NCI-H748 (cell line): ENCODE measurements at regions not wholly inside any gene's neighbourhood (a gene's known extent, or its start where the extent isn't known, plus 50 kb on each side); places are given as distances from the start of the nearest gene placed in this dataset.
A peak's percentile ranks its signal among the peaks of the same experiment; 100 is the strongest.

ENCODE experiments used
- DNase-seq: peaks from one replicate; lab custom pipeline; 2025; ENCODE audit not compliant: unreplicated experiment; lab: John Stamatoyannopoulos, UW

GRCh38 chr3:117893638-117894037 lies 1141.0 kb downstream of the IGSF11 start:
- DNase-seq: peak; percentile 86

- peak; percentile 15 for DNase-seq
Observed at GRCh38 chr3:117898722-117899522, 1135.7 kb downstream of the IGSF11 start.

DNA sequence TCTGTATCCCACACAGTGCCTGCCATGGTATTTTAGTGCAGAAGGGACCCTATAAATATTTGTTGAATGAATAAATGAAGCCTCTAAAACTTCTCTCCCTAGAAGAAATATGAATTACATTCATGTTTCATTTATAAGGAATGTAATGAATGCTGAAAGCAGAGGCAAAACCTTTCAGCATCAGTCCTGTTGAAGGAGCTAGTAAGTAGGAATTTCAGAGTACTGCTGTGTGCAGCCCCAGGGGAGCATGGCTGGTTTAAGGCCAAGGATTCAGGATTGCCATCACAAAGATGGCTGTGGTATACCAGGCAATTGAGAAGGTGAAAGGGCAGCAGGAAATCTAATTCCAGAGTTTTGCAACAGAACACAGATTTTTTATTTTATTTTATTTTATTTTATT lies 1131.4 kb downstream of the IGSF11 start:
- no peak for DNase-seq

- DNase-seq: no peak
Observed at GRCh38 chr3:117910820-117911521, 1123.7 kb downstream of the IGSF11 start.

DNA sequence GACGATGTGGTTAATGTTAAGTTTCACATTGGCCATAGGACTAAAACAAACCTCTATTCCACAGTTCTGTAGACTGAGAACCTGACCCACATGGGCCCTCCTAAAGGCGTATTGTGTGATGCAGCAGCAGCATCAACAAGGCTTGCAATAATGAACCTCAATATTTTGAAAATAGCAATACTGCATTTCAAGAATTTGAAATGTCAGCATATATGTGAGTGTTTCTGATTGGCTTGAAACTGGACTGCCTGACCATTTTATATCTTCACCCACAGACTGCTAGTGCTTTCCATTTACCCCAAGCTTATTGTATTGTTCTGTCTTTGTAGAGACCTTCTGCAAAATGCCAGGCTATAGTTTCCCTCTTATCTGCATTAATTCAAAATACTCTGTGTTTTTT lies 1122.3 kb downstream of the IGSF11 start:
- no peak for DNase-seq

- DNase-seq: no peak
Observed at GRCh38 chr3:117914540-117915100, 1120.0 kb downstream of the IGSF11 start.

- no peak for DNase-seq
Observed at GRCh38 chr3:117916839-117917238, 1117.8 kb downstream of the IGSF11 start.

DNA sequence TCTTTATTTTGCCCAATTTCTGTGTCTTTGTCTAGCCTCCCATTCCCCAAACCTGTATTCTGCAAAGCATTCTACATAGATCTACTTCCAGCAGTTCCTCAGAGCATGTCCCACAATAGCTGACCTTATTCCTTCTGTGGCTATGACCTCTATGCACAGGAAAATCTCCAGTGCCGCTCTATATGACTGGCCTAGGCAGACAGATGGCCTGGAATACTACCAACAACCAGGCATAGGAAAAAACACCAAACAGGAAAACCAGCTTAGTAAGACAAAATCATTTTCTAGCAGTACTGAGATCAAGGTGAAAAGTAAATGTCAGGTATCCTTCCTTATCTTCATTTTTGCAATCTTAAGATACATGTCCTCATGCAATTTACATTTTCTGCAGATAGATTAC lies 1115.0 kb downstream of the IGSF11 start:
- DNase-seq: no peak

- no peak for DNase-seq
Observed at GRCh38 chr3:117920253-117920898, 1114.3 kb downstream of the IGSF11 start.

DNA sequence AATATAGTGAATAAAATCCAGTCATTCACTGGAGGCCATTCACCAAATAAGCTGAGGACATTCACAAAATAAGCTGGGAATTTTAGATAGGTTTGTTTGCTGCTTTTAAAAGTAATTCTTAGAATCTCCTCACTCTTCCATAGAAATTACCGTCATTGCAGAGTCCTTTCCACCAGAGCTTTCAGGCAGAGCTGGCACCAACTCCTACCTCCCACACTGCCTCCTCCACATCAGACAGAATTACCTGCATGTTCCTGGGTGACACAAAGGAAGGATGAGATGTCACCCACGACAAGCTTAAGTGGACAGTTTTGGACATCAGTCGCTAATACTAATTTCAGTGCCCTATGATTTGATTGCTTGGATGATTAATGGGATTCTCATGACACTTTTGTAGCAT lies 1113.2 kb downstream of the IGSF11 start:
- no peak for DNase-seq

GRCh38 chr3:117922039-117922438 lies 1112.6 kb downstream of the IGSF11 start:
- no peak for DNase-seq

DNA sequence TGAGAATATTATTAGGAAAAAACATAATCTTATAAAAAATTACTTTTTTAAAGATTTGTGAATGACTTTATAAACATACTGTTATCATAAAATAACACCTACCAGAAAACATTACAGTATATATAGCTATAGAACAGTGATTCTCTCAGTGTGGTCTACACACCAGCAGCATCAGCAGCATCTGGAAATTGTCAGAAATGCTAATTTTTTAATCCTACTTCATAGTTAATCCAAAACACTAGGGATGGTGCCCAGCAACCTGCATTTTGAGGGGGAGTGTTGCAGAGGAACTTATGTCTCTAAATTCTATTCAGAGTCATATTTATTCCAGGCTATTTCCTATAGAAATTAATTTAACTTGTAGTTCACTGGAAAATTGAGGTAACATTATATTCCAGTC lies 1107.8 kb downstream of the IGSF11 start:
- no peak for DNase-seq

DNA sequence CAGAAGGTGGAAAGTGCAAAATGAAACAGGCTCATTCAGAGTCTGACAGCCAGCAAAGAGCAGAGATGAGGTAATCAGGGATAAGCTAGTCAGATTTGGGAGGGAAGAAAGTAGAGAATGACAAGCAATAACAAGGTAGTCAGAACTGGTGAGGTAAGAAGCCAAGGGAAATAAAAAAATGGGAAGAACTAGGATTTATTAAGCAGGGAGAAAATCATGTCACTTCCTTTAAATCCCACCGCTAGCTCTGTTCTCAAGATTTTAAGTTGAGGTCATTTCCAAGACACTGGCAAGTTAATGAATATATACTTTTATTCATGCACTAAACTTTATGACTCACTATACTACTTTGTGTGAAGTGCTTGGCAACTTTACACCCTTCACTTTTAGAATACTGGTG lies 1106.8 kb downstream of the IGSF11 start:
- DNase-seq: no peak

DNA sequence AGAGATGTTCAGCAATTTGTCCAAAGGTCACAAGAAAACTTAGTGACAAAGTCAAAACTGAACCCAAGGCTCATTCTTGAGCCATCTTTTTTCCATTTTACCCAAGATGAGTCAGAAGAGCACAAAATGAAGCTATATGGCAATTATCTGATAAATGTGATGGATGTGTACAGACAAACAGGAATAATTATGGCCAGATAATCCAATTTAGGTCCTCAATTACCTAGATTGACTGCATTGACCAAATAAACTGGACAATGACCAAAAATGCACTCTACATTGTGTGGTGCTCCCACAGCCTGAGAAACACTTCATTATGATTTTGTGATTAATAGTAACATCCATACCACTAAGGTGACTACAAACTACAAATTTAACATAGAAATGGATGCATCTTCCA lies 1105.8 kb downstream of the IGSF11 start:
- peak; percentile 2 for DNase-seq

- no peak for DNase-seq
Observed at GRCh38 chr3:117932441-117932840, 1102.2 kb downstream of the IGSF11 start.

DNA sequence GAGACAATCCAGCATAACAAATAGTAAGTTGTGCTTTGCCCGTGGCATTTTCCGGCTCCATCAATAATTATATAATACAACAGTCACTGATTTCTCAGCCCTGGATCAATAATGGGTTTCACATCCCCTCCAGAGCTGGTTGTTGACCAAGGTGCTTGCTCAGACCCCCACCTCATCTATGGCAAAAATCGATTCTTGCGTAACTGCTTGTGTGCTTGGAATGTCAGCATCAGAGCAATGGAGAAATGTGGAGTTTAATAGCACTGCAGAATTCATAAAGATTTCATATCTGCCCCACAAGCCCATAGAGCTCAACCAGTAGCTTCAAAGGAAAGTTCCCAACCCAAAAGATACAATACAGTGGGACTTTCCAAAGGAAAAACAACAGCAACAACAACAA lies 1098.5 kb downstream of the IGSF11 start:
- DNase-seq: no peak

DNA sequence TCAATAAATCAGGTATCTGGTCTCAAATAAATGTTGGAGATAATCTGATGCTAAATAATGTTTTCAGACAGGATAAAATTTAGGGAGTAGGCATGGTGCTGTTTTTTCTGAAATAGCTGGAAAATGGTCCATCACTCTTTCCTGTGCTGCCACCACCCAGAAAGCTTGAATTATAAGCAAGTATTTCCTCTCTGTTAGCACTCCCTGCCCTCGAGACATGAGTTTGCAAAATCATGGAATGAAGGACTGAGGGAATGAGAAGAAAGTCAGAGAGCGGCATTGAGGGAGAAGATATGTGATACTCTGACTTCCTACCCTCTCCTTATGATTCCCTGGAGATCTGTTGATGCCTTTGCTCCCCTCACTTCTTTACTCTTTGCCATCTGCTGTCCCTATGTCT lies 1095.7 kb downstream of the IGSF11 start:
- DNase-seq: no peak

DNA sequence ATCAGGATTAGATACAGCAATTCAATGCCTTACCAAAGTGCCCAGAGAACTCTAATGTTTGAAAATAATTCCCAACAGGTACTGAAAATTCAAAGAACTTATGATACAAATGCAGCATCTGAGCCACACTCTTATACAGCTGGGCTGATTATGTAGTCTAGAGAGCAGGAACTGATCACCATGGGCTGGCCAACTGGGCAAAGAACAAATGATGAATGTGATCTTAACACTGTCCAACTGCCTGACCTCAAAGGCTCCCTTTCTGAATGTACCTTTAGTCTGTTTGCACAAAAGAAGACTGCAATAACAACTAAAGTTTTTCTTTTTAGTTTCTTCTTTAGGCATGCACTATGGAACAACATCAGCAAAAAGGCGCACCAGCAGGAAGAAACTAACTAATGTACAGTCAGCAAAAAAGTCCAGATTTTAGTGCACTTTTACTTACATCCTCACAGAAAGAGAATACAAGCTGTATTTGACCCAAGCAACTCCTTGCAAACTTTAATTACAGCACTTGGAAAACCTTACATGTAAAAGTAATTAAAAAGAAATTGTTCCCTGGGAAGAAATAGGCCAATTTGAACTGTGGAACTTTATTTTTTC lies 1095.1 kb downstream of the IGSF11 start:
- no peak for DNase-seq

DNA sequence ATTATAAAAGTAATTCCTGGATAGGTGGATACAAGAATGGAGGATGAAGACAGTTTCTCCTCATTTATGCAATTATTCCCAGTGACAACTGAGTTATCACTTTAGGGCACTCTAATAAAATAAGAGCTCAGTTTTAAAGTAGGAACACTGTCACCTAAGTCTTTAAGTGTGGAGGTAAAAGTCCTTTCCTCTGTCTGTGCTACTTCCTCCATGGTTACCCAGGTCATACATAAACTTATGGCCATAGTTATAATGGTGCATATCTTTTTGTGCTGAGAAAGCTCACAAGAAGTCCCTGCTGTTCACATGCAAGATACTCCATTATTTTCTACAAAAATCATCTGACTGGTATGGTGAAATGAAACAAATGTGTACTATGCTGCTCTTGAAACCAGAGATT lies 1093.6 kb downstream of the IGSF11 start:
- no peak for DNase-seq

DNA sequence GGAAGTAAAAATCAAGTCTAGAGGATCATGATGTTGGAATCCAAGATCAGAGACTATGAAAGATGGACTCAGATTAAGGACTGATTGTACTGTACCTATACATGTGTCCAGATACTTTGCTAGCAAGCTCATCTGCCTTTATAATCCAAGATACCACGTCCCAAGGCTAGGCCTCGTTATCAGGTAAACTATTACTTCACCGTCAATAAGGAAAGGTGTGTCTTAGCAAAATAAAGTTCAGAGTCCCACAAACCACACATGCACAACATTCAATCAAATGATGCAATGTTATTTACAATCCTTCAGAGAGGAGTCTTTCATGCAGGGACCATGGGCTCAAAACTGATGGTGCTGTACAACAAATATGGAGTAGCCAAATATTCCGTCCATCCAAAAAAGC lies 1092.9 kb downstream of the IGSF11 start:
- no peak for DNase-seq

- no peak for DNase-seq
Observed at GRCh38 chr3:117954131-117954530, 1080.5 kb downstream of the IGSF11 start.
